ENCODE measurements at regions not wholly inside any gene's neighbourhood (a gene's known extent, or its start where the extent isn't known, plus 50 kb on each side); places are given as distances from the start of the nearest gene placed in this dataset.

- H3K4me1 ChIP-seq (ENCODE audit: low read depth), result no peaks in the 10 kb centered on the region
- intact Hi-C loops (cut with DNase I, micrococcal nuclease), result no loop called here
- no peaks in the 10 kb centered on the region for H3K9me3 ChIP-seq
- no peaks in the 10 kb centered on the region for H3K36me3 ChIP-seq (ENCODE audit: low read depth)
- H3K4me3 ChIP-seq, result no peak overlapping the region
- ATAC-seq, result no peak
- DNase-seq, result no peak
- TF ChIP-seq CTCF (IDR thresholded peaks at IDR 0.05), result no peak
Measured at GRCh38 chr21:28439788-28440187, 552.9 kb downstream of the LTN1 start.

GRCh38 chr21:28439251-28439650 is 553.4 kb downstream of the LTN1 start:
- Histone ChIP-seq H3K9me3 (no peaks in the 10 kb centered on the region), H3K4me3 (no peak overlapping the region), H3K36me3 (ENCODE audit: low read depth) (no peaks in the 10 kb centered on the region), H3K4me1 (ENCODE audit: low read depth) (no peaks in the 10 kb centered on the region)
- DNase-seq, result no peak
- intact Hi-C loops (cut with DNase I, micrococcal nuclease), result no loop called here
- no peak for ATAC-seq
- no peak for TF ChIP-seq CTCF (IDR thresholded peaks at IDR 0.05)

- no peak for TF ChIP-seq CTCF (IDR thresholded peaks at IDR 0.05)
- intact Hi-C loops (cut with DNase I, micrococcal nuclease), result no loop called here
- Histone ChIP-seq H3K4me1 (ENCODE audit: low read depth) (no peaks in the 10 kb centered on the region), H3K9me3 (no peaks in the 10 kb centered on the region), H3K36me3 (ENCODE audit: low read depth) (no peaks in the 10 kb centered on the region), H3K4me3 (no peak overlapping the region)
- DNase-seq, result no peak
- ATAC-seq, result no peak
Measured at GRCh38 chr21:28437061-28437460, 555.6 kb downstream of the LTN1 start.

GRCh38 chr21:28436286-28436932 is 556.3 kb downstream of the LTN1 start:
- no peak for DNase-seq
- Histone ChIP-seq H3K4me3 (no peak overlapping the region), H3K4me1 (ENCODE audit: low read depth) (no peaks in the 10 kb centered on the region), H3K36me3 (ENCODE audit: low read depth) (no peaks in the 10 kb centered on the region), H3K9me3 (no peaks in the 10 kb centered on the region)
- ATAC-seq, result no peak
- intact Hi-C loops (cut with DNase I, micrococcal nuclease), result no loop called here
- no peak for TF ChIP-seq CTCF (IDR thresholded peaks at IDR 0.05)

- Histone ChIP-seq H3K9me3 (no peaks in the 10 kb centered on the region), H3K4me1 (ENCODE audit: low read depth) (no peaks in the 10 kb centered on the region), H3K4me3 (no peak overlapping the region), H3K36me3 (ENCODE audit: low read depth) (no peaks in the 10 kb centered on the region)
- DNase-seq (no peak), ATAC-seq (no peak)
- intact Hi-C loops (cut with DNase I, micrococcal nuclease), result no loop called here
- no peak for TF ChIP-seq CTCF (IDR thresholded peaks at IDR 0.05)
Measured at GRCh38 chr21:28431527-28432200, 561.0 kb downstream of the LTN1 start.
